Activated T-helper 1 cell treated with anti-CD3 and anti-CD28 coated beads, Interleukin-12 subunit alpha, Interleukin-12 subunit beta, Interleukin-2, Interleukin-4 antibody, amounts not matched to agents 30 ng/mL and 10 ng/mL and 1 ng/mL, durations not matched to agents 14 hours and 24 hours and 36 hours (primary cell): ENCODE measurements at regions not wholly inside any gene's neighbourhood (a gene's known extent, or its start where the extent isn't known, plus 50 kb on each side); places are given as distances from the start of the nearest gene placed in this dataset.
"Not testable (repeated sequence)": the region's sequence is repeated elsewhere in the genome, so short reads cannot be mapped to it uniquely, and the experiment has no call there.

Experiments used
- DNase-seq: peaks from one replicate; pipeline ENCODE4 v3.0.0; 2021; ENCODE audit warnings: low spot score
- H3K27ac Mint-ChIP-seq: one replicate; pipeline ENCODE4 v1.8.0; 2021; ENCODE audit warnings: mild to moderate bottlenecking, mixed read lengths
- H3K27me3 Mint-ChIP-seq: one replicate; pipeline ENCODE4 v1.8.0; 2022; ENCODE audit warnings: mild to moderate bottlenecking, moderate library complexity, mixed read lengths; ENCODE audit not compliant: insufficient read depth
- H3K36me3 Mint-ChIP-seq: one replicate; pipeline ENCODE4 v1.8.0; 2021; ENCODE audit warnings: low read depth, mixed read lengths
- H3K4me1 Mint-ChIP-seq: one replicate; pipeline ENCODE4 v1.8.0; 2021; ENCODE audit warnings: low read depth, mixed read lengths
- H3K4me3 Mint-ChIP-seq: one replicate; pipeline ENCODE4 v1.8.0; 2021; ENCODE audit warnings: mild to moderate bottlenecking, moderate library complexity, mixed read lengths
- H3K9me3 Mint-ChIP-seq: one replicate; pipeline ENCODE4 v1.8.0; 2021; ENCODE audit warnings: mixed read lengths
- intact Hi-C: fragments of 100-400 bp; cut with micrococcal nuclease; formaldehyde crosslinking; loops from one replicate; pipeline ENCODE4 v1.15.1; 2024

DNA sequence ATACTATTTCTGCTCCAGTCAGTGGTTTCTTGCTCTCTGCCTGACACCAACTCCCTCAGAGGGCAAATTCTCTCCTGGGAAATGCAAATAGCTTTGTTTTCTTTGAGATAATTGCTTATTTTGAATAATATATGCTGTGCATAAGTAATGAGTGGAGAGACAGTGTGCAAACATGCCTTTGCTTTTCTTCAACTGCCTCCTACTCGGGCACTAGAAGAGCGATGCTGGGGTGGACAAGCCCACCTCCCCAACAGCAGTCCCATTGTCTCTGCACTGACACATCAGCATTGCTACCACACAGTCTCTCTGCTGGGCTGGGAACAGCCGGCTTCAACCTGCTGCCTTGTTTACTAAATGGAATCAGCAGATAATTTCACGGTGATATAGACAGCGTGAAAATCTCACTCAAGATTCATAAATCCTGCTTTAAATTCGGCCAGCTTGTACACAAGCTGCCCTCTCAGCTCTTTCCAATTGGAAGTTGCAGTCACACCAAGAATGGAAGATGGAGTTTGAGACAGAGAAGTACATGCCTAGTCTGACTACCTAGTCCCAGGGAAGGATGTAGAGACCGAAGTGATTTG lies 694.5 kb downstream of the TDRD15 start:
- H3K27me3 Mint-ChIP-seq = no peaks in the 10 kb centered on the region
- no peak overlapping the region for H3K27ac Mint-ChIP-seq
- DNase-seq = no peak
- H3K4me1 Mint-ChIP-seq = no peaks in the 10 kb centered on the region
- intact Hi-C loops = no loop called here
- H3K9me3 Mint-ChIP-seq = peaks cover 3% of the 10 kb centered on the region
- no peaks in the 10 kb centered on the region for H3K36me3 Mint-ChIP-seq
- H3K4me3 Mint-ChIP-seq = no peak overlapping the region

DNA sequence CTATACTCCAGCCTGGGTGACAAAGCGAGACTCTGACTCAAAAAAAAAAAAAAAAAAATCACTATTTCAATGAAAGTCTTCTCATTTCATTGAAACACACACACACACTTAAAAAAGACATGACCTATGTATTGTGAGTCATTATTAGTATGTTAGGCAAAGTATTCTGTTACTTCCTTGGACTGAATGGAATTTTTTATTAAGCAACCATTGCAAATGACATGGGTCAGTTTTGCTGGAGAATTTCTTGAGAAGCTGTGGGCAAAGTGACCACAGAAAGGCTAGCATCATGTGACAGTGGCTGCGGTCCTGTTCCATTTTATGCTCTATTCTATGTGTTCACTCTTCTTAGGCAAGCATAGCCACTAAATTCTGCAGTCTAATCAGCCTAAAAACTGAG lies 695.7 kb downstream of the TDRD15 start:
- intact Hi-C loops = no loop called here
- Mint-ChIP-seq H3K27ac (no peak overlapping the region), H3K4me3 (no peak overlapping the region), H3K36me3 (no peaks in the 10 kb centered on the region), H3K9me3 (peaks cover 3% of the 10 kb centered on the region), H3K27me3 (no peaks in the 10 kb centered on the region), H3K4me1 (no peaks in the 10 kb centered on the region)
- no peak for DNase-seq

DNA sequence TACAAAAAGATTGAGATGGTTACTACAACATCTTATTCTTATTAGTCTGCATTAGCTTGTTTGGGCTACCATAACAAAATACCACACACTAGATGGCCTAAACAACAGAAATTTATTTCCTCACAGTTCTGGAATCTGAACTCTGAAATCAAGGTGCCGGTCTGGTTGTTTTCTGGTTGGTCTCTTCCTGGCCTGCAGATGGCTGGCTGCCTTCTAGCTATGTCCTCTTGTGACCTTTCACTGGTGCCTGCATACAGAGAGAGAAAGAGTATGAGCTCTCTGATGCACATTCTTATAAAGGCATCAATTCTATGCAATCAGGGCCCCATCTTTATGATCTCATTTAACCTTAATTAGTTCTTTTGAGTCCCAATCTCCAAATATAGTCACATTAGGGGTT lies 696.5 kb downstream of the TDRD15 start:
- no peaks in the 10 kb centered on the region for H3K27me3 Mint-ChIP-seq
- peaks cover 3% of the 10 kb centered on the region for H3K9me3 Mint-ChIP-seq
- H3K27ac Mint-ChIP-seq = no peak overlapping the region
- DNase-seq = no peak
- H3K4me1 Mint-ChIP-seq = no peaks in the 10 kb centered on the region
- intact Hi-C loops = no loop called here
- no peaks in the 10 kb centered on the region for H3K36me3 Mint-ChIP-seq
- H3K4me3 Mint-ChIP-seq = no peak overlapping the region

DNA sequence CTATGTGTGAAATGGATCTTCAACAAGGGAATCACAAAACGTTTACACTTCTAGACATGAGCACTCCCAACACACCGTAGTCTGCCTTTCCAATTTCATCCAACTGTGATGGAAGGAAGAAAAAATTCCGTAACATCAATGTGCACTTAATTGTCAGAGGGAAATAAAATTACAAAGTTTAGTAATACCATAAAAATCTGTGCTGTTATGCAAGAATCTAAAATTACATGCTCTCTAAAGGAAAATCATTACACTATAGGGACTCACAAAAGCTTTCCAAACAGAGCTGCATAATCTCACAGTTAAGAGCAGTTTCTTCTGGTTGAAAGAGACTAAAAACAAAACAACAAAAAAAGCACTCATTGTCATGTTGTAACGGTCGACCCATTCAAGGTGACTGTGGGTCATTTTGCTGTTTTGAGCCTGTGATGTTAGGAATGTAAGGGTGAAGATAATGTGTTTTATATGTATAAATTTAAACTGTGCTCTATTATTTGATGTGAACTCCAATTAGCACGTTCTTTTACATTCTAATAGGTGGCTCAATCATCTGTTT lies 698.0 kb downstream of the TDRD15 start:
- Mint-ChIP-seq H3K9me3 (peaks cover 3% of the 10 kb centered on the region), H3K36me3 (no peaks in the 10 kb centered on the region), H3K27ac (no peak overlapping the region), H3K4me3 (no peak overlapping the region), H3K4me1 (no peaks in the 10 kb centered on the region), H3K27me3 (no peaks in the 10 kb centered on the region)
- no peak for DNase-seq
- intact Hi-C loops = no loop called here

DNA sequence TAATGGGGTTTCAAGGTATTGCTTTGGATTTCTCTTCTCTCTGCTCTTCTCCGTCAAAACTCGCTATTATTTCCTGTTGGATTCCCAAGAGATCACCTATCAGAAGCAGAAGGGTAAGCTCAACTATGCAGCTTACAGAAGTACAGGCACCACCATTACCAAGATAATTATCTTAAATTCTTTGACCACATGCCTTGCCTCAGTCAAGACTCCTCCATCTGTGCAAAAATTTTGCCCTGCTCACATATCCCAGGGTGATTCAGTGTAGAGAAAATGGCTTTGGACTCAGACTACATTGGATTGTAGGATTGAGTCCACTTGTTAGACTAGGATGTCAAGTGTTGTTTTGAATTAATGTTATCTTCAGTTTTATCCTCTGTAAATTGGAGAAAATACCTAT lies 698.7 kb downstream of the TDRD15 start:
- DNase-seq = no peak
- Mint-ChIP-seq H3K27me3 (no peaks in the 10 kb centered on the region), H3K4me3 (no peak overlapping the region), H3K9me3 (peaks cover 3% of the 10 kb centered on the region), H3K36me3 (no peaks in the 10 kb centered on the region), H3K4me1 (no peaks in the 10 kb centered on the region), H3K27ac (no peak overlapping the region)
- intact Hi-C loops = no loop called here

DNA sequence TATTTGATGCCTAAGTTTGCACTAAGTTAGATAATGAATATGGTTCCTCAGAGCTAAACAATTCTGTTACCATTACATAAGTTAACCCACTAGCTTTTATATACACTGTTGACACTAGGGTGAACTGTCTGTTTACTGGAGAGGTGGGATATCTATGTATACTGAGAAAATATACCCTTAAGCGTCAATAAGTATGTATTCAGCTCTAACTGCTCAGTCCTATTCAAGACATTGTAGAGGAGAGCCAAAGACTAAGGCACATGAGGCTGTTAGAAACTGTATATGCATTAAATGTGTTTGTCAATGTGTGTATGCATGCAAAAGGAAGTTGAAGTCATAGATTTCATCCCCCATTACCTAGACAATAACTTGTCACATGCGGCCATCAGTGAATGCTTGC lies 710.0 kb downstream of the TDRD15 start:
- Mint-ChIP-seq H3K36me3 (no peaks in the 10 kb centered on the region), H3K27me3 (no peaks in the 10 kb centered on the region), H3K9me3 (peaks cover 10% of the 10 kb centered on the region), H3K27ac (no peak overlapping the region), H3K4me1 (no peaks in the 10 kb centered on the region), H3K4me3 (no peak overlapping the region)
- intact Hi-C loops = no loop called here
- DNase-seq = no peak

DNA sequence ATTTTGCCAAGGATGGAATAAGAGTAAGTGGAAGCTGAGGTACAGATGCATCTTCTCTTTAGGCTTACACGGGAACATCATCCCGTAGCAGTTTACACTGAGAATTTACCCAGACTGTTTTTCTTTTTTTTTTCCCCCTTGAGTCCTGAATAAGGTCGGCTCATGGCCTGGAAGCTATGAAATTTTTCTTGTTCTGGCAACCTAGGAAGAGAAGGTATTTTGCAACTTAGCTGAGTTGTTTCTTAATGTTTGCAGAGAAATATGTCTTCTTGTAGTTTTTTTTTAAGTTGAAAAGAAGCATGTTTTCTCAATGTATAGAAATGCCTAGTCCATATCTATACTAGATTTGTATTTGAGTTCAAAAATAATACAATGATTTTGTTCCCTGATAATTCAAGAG lies 712.5 kb downstream of the TDRD15 start:
- Mint-ChIP-seq H3K4me3 (no peak overlapping the region), H3K36me3 (no peaks in the 10 kb centered on the region), H3K27me3 (no peaks in the 10 kb centered on the region), H3K4me1 (no peaks in the 10 kb centered on the region), H3K27ac (no peak overlapping the region), H3K9me3 (peaks cover 11% of the 10 kb centered on the region)
- intact Hi-C loops = no loop called here
- DNase-seq = no peak

DNA sequence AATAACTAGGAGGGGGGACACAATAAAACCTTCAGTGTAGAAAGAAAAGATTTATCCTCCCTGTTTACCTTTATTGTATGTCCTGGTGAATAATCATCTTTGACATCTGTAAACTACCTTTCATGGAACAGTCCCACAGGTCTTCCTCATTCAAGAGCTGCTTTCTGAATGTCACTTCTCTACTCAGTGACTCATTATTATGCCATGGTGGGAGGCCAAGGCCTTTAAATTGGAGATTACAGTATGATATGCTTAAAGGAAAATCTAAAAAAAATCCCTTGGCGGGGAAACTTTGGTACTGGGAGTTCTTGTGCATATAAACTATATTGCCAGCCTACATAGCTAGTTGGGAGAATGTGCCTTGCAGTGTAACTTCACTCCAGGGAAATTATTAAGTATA lies 713.0 kb downstream of the TDRD15 start:
- H3K27ac Mint-ChIP-seq = no peak overlapping the region
- H3K27me3 Mint-ChIP-seq = no peaks in the 10 kb centered on the region
- H3K4me3 Mint-ChIP-seq = no peak overlapping the region
- intact Hi-C loops = no loop called here
- no peak for DNase-seq
- H3K9me3 Mint-ChIP-seq = peaks cover 6% of the 10 kb centered on the region
- no peaks in the 10 kb centered on the region for H3K36me3 Mint-ChIP-seq
- H3K4me1 Mint-ChIP-seq = no peaks in the 10 kb centered on the region

DNA sequence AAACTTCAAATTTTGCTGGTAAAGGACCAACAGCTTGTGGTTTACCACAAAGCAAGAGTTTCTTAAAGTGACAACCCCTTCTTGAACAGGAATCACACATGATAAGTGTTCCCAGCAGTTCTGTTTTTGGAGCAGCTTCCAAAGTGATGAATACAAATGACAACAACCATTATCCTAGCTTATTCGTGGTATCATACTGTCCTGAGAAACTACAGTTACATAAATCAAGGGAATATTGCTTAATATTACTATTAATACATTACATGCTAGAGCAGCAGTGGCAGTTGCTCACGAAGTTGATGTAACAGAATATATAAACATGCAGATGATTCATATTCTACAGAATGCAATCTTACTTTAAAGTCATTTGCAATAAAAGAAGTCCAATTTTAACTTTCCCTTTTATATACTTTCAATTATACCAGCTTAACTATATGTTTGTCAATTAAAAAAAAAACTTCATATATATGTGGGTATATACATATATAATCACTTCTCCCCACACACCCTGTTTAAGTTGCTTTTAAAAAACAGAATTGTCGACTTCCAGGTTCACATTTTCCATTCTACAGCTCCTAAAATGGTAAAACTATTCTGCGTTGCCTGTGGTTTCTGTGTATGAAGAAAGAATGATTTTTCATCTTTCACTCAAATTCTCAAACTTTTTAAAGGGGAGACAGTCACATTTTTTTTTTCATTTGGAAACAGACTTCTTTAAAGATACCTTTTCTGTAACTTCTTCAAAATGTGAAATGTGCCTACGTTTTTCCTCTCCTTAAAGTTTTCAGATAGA lies 713.6 kb downstream of the TDRD15 start:
- no peak for DNase-seq
- no peaks in the 10 kb centered on the region for H3K36me3 Mint-ChIP-seq
- peaks cover 3% of the 10 kb centered on the region for H3K9me3 Mint-ChIP-seq
- no peak overlapping the region for H3K4me3 Mint-ChIP-seq
- no peaks in the 10 kb centered on the region for H3K27me3 Mint-ChIP-seq
- intact Hi-C loops = no loop called here
- H3K27ac Mint-ChIP-seq = no peak overlapping the region
- no peaks in the 10 kb centered on the region for H3K4me1 Mint-ChIP-seq

DNA sequence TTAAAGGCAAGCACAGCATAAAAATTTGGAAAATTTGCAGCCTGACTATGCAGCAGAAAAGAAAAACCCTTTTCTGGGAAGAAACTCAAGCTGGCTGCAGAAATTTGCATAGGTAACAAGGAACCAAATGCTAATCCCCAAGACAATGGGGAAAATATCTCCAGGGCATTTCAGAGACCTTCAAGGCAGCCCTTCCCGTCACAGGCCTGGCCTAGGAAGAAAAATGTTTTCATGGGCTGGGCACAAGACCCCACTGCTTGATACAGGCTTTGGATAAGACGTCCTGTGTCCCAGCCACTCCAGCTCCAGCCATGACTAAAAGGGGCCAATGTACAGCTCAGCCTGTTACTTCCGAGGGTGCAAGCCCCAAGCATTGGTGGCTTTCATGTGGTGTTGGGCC lies 717.6 kb downstream of the TDRD15 start:
- no peak for DNase-seq
- H3K27ac Mint-ChIP-seq = no peak overlapping the region
- no peaks in the 10 kb centered on the region for H3K36me3 Mint-ChIP-seq
- no peaks in the 10 kb centered on the region for H3K4me1 Mint-ChIP-seq
- no peak overlapping the region for H3K4me3 Mint-ChIP-seq
- no peaks in the 10 kb centered on the region for H3K27me3 Mint-ChIP-seq
- H3K9me3 Mint-ChIP-seq = peaks cover 7% of the 10 kb centered on the region
- intact Hi-C loops = no loop called here

DNA sequence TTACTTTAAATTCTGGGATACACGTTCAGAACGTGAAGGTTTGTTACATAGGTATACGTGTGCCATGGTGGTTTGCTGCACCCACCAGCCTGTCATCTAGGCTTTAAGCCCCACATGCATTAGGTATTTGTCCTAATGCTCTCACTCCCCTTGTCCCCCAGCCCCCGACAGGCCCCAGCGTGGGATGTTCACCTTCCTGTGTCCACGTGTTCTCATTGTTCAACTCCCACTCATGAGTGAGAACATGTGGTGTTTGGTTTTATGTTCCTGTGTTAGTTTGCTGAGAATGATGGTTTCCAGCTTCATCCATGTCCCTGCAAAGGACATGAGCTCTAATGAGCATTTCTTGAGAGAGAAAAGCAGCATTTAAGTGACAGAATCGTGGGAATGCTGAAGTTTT lies 726.6 kb downstream of the TDRD15 start:
- DNase-seq, intact Hi-C loops, H3K9me3 Mint-ChIP-seq, H3K4me3 Mint-ChIP-seq, H3K4me1 Mint-ChIP-seq, H3K27me3 Mint-ChIP-seq, H3K27ac Mint-ChIP-seq, H3K36me3 Mint-ChIP-seq: not testable (repeated sequence)

DNA sequence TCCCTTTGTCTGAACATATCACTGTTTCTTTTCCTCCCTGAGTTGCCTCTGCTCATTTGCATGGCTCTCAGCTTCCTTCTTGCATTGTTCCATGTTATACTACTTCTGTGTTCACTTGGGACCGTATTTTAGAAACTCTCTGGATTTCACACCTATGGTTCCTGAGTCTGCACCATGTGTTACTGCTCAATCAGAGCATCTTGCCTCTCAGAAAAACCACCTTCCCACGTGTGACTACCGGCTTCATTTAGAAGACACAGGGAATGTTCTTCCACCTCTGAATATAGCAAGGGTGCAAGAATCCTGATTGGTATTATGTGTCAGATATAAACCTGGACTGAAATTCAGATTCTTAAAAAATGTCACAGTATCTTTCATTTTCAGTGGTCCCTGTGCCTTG lies 731.2 kb downstream of the TDRD15 start:
- H3K4me1 Mint-ChIP-seq = no peaks in the 10 kb centered on the region
- DNase-seq = no peak
- H3K9me3 Mint-ChIP-seq = no peaks in the 10 kb centered on the region
- no peak overlapping the region for H3K27ac Mint-ChIP-seq
- intact Hi-C loops = no loop called here
- H3K36me3 Mint-ChIP-seq = no peaks in the 10 kb centered on the region
- no peaks in the 10 kb centered on the region for H3K27me3 Mint-ChIP-seq
- H3K4me3 Mint-ChIP-seq = no peak overlapping the region

DNA sequence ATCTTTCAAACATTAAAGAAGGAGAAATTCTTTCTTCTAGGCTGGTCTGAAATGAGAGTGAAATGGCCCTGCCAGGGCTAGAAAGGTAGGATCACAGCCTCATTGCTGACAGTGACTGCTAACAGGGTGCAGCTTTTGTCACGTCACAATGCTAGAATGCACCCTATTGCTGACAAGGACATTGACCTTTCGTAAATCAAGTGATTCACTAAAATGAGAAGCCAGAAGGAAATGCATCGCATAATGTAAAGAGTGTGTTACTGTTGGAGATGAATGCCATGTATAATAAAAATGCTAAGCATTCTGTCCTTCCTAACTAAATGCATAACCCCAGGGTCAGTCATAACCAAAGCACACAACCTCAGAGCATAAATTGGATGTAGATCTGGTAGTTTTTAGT lies 732.9 kb downstream of the TDRD15 start:
- Mint-ChIP-seq H3K27ac (no peak overlapping the region), H3K9me3 (no peaks in the 10 kb centered on the region), H3K36me3 (no peaks in the 10 kb centered on the region), H3K27me3 (no peaks in the 10 kb centered on the region), H3K4me1 (no peaks in the 10 kb centered on the region), H3K4me3 (no peak overlapping the region)
- intact Hi-C loops = no loop called here
- no peak for DNase-seq
